ENCODE measurements at regions not wholly inside any gene's neighbourhood (a gene's known extent, or its start where the extent isn't known, plus 50 kb on each side); places are given as distances from the start of the nearest gene placed in this dataset.

DNA sequence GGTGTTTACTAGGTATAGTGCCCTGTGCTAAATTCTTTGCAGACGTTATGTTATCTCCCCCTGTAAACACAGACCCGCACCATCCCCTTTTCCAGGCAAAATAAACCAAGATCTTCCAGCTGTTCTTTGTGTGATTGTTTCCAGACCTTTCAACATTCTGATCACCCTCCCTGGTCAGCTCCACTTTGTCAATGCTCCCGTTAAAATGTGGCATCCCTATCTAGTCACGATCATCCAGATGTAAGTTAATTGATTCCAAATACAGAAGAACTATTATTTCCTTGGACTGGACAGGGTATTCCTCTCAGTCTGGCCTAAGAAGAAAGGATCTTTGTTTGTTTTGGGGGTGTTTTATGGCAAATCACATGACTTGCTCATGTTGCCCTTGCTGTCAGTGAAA, 127.6 kb upstream of the ARID2 start:
- TF ChIP-seq POLR2AphosphoS5 (IDR thresholded peaks at IDR 0.05; ENCODE audit: low read depth) = no peak
- TF ChIP-seq, protein P1, sequence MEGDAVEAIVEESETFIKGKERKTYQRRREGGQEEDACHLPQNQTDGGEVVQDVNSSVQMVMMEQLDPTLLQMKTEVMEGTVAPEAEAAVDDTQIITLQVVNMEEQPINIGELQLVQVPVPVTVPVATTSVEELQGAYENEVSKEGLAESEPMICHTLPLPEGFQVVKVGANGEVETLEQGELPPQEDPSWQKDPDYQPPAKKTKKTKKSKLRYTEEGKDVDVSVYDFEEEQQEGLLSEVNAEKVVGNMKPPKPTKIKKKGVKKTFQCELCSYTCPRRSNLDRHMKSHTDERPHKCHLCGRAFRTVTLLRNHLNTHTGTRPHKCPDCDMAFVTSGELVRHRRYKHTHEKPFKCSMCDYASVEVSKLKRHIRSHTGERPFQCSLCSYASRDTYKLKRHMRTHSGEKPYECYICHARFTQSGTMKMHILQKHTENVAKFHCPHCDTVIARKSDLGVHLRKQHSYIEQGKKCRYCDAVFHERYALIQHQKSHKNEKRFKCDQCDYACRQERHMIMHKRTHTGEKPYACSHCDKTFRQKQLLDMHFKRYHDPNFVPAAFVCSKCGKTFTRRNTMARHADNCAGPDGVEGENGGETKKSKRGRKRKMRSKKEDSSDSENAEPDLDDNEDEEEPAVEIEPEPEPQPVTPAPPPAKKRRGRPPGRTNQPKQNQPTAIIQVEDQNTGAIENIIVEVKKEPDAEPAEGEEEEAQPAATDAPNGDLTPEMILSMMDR (IDR thresholded peaks at IDR 0.05; ENCODE audit: insufficient read depth, low read length) = no peak
- TF ChIP-seq, protein P2, sequence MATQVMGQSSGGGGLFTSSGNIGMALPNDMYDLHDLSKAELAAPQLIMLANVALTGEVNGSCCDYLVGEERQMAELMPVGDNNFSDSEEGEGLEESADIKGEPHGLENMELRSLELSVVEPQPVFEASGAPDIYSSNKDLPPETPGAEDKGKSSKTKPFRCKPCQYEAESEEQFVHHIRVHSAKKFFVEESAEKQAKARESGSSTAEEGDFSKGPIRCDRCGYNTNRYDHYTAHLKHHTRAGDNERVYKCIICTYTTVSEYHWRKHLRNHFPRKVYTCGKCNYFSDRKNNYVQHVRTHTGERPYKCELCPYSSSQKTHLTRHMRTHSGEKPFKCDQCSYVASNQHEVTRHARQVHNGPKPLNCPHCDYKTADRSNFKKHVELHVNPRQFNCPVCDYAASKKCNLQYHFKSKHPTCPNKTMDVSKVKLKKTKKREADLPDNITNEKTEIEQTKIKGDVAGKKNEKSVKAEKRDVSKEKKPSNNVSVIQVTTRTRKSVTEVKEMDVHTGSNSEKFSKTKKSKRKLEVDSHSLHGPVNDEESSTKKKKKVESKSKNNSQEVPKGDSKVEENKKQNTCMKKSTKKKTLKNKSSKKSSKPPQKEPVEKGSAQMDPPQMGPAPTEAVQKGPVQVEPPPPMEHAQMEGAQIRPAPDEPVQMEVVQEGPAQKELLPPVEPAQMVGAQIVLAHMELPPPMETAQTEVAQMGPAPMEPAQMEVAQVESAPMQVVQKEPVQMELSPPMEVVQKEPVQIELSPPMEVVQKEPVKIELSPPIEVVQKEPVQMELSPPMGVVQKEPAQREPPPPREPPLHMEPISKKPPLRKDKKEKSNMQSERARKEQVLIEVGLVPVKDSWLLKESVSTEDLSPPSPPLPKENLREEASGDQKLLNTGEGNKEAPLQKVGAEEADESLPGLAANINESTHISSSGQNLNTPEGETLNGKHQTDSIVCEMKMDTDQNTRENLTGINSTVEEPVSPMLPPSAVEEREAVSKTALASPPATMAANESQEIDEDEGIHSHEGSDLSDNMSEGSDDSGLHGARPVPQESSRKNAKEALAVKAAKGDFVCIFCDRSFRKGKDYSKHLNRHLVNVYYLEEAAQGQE (IDR thresholded peaks at IDR 0.05; ENCODE audit: insufficient replicate concordance, low read depth) = no peak
- TF ChIP-seq GABPA (IDR thresholded peaks at IDR 0.05; ENCODE audit: low read depth) = no peak
- TF ChIP-seq SPI1 (IDR thresholded peaks at IDR 0.05; ENCODE audit: borderline replicate concordance, low read depth) = no peak

Data from HL-60 (cell line).